ENCODE measurements at regions not wholly inside any gene's neighbourhood (a gene's known extent, or its start where the extent isn't known, plus 50 kb on each side); places are given as distances from the start of the nearest gene placed in this dataset.

- TF ChIP-seq CTCF (IDR thresholded peaks at IDR 0.05; ENCODE audit: poor library complexity) = no peak
- no peak for TF ChIP-seq EZH2 (IDR thresholded peaks at IDR 0.05; ENCODE audit: borderline replicate concordance)
- no peak for TF ChIP-seq EZH2phosphoT487 (IDR thresholded peaks at IDR 0.05; ENCODE audit: low read depth, severe bottlenecking, unreplicated experiment)
- Histone ChIP-seq H3K79me2 (no peaks in the 10 kb centered on the region), H3K4me1 (ENCODE audit: insufficient read depth) (no peaks in the 10 kb centered on the region), H3K9me3 (ENCODE audit: low read depth) (no peaks in the 10 kb centered on the region), H3K36me3 (replicated peaks; ENCODE audit: insufficient read depth, low read depth) (no peaks in the 10 kb centered on the region), H4K20me1 (ENCODE audit: insufficient read depth, poor library complexity, severe bottlenecking) (no peaks in the 10 kb centered on the region), H3K27ac (no peak overlapping the region), H3K9me2 (replicated peaks; ENCODE audit: insufficient read depth) (no peaks in the 10 kb centered on the region), H3K4me2 (no peak overlapping the region), H2AFZ (no peak overlapping the region), H3K4me3 (no peak overlapping the region), H3K27me3 (no peaks in the 10 kb centered on the region)
- no peak for DNase-seq (ENCODE audit: low spot score)
- 100% methylated on average over 1 of the region's 1 CpG for WGBS (ENCODE audit: low lambda C conversion rate, missing lambda C conversion rate)
Measured at GRCh38 chr7:94104301-94104700, 100.1 kb upstream of the BET1 start.

GRCh38 chr7:94109556-94109955 lies 105.4 kb upstream of the BET1 start:
- H2AFZ ChIP-seq = no peak overlapping the region
- 93% methylated on average over 5 of the region's 5 CpGs for WGBS (ENCODE audit: low lambda C conversion rate, missing lambda C conversion rate)
- no peak overlapping the region for H3K4me3 ChIP-seq
- H3K9me3 ChIP-seq (ENCODE audit: low read depth) = no peaks in the 10 kb centered on the region
- H3K79me2 ChIP-seq = no peaks in the 10 kb centered on the region
- H3K9me2 ChIP-seq (replicated peaks; ENCODE audit: insufficient read depth) = no peaks in the 10 kb centered on the region
- TF ChIP-seq CTCF (IDR thresholded peaks at IDR 0.05; ENCODE audit: poor library complexity) = no peak
- no peak for TF ChIP-seq EZH2 (IDR thresholded peaks at IDR 0.05; ENCODE audit: borderline replicate concordance)
- no peak for TF ChIP-seq EZH2phosphoT487 (IDR thresholded peaks at IDR 0.05; ENCODE audit: low read depth, severe bottlenecking, unreplicated experiment)
- no peaks in the 10 kb centered on the region for H4K20me1 ChIP-seq (ENCODE audit: insufficient read depth, poor library complexity, severe bottlenecking)
- no peak overlapping the region for H3K27ac ChIP-seq
- DNase-seq (ENCODE audit: low spot score) = no peak
- H3K36me3 ChIP-seq (replicated peaks; ENCODE audit: insufficient read depth, low read depth) = no peaks in the 10 kb centered on the region
- H3K4me1 ChIP-seq (ENCODE audit: insufficient read depth) = no peaks in the 10 kb centered on the region
- no peak overlapping the region for H3K4me2 ChIP-seq
- no peaks in the 10 kb centered on the region for H3K27me3 ChIP-seq

- TF ChIP-seq CTCF (IDR thresholded peaks at IDR 0.05; ENCODE audit: poor library complexity) = no peak
Measured at GRCh38 chr7:94111009-94111408, 106.9 kb upstream of the BET1 start.

GRCh38 chr7:94115316-94115715 lies 111.2 kb upstream of the BET1 start:
- no peak for TF ChIP-seq EZH2phosphoT487 (IDR thresholded peaks at IDR 0.05; ENCODE audit: low read depth, severe bottlenecking, unreplicated experiment)
- no peak for TF ChIP-seq EZH2 (IDR thresholded peaks at IDR 0.05; ENCODE audit: borderline replicate concordance)
- no peak for TF ChIP-seq CTCF (IDR thresholded peaks at IDR 0.05; ENCODE audit: poor library complexity)
- no peak overlapping the region for H2AFZ ChIP-seq
- H3K27me3 ChIP-seq = no peaks in the 10 kb centered on the region
- no peak overlapping the region for H3K27ac ChIP-seq
- no peak overlapping the region for H3K4me2 ChIP-seq
- no peak for DNase-seq (ENCODE audit: low spot score)
- no peaks in the 10 kb centered on the region for H3K9me2 ChIP-seq (replicated peaks; ENCODE audit: insufficient read depth)
- no peaks in the 10 kb centered on the region for H4K20me1 ChIP-seq (ENCODE audit: insufficient read depth, poor library complexity, severe bottlenecking)
- H3K79me2 ChIP-seq = no peaks in the 10 kb centered on the region
- H3K4me1 ChIP-seq (ENCODE audit: insufficient read depth) = no peaks in the 10 kb centered on the region
- no peaks in the 10 kb centered on the region for H3K9me3 ChIP-seq (ENCODE audit: low read depth)
- H3K4me3 ChIP-seq = no peak overlapping the region
- no peaks in the 10 kb centered on the region for H3K36me3 ChIP-seq (replicated peaks; ENCODE audit: insufficient read depth, low read depth)
- WGBS (ENCODE audit: low lambda C conversion rate, missing lambda C conversion rate) = 86% methylated on average over 2 of the region's 2 CpGs

More at GRCh38 chr7:94111009-94111408, 106.9 kb upstream of the BET1 start:
- H3K79me2 ChIP-seq = no peaks in the 10 kb centered on the region
- no peaks in the 10 kb centered on the region for H3K4me1 ChIP-seq (ENCODE audit: insufficient read depth)
- no peaks in the 10 kb centered on the region for H3K9me3 ChIP-seq (ENCODE audit: low read depth)
- H2AFZ ChIP-seq = no peak overlapping the region
- no peaks in the 10 kb centered on the region for H4K20me1 ChIP-seq (ENCODE audit: insufficient read depth, poor library complexity, severe bottlenecking)
- 82% methylated on average over 2 of the region's 2 CpGs for WGBS (ENCODE audit: low lambda C conversion rate, missing lambda C conversion rate)
- H3K4me3 ChIP-seq = no peak overlapping the region
- DNase-seq (ENCODE audit: low spot score) = no peak
- H3K27me3 ChIP-seq = no peaks in the 10 kb centered on the region
- H3K9me2 ChIP-seq (replicated peaks; ENCODE audit: insufficient read depth) = no peaks in the 10 kb centered on the region
- no peak overlapping the region for H3K27ac ChIP-seq
- H3K36me3 ChIP-seq (replicated peaks; ENCODE audit: insufficient read depth, low read depth) = no peaks in the 10 kb centered on the region
- H3K4me2 ChIP-seq = no peak overlapping the region

Data from hepatocyte (in vitro differentiated cells).